H1 (cell line): ENCODE measurements at regions not wholly inside any gene's neighbourhood (a gene's known extent, or its start where the extent isn't known, plus 50 kb on each side); places are given as distances from the start of the nearest gene placed in this dataset.

Experiments used
- CBX5 ChIP-seq: fragments of 300-800, 300-1000 bp; sonication (generic); IDR thresholded peaks from 2 replicates; pipeline ENCODE4 v1.7.1; 2016; ENCODE audit warnings: antibody characterized with exemption, low read length, low read depth
- CBX8 ChIP-seq: fragments of 300-800, 300-1000 bp; sonication (generic); IDR thresholded peaks from 2 replicates; pipeline ENCODE4 v1.7.1; 2016; ENCODE audit warnings: low read depth, low read length, borderline replicate concordance
- CHD7 ChIP-seq: fragments of 300-600 bp; sonication (generic); IDR thresholded peaks from 2 replicates; pipeline ENCODE4 v1.7.1; 2012; ENCODE audit warnings: low read length, moderate library complexity, mild to moderate bottlenecking, inconsistent platforms; ENCODE audit not compliant: insufficient replicate concordance
- EP300 ChIP-seq, 2 experiments: IDR thresholded peaks; 1 replicate in 1 of 2; 2 replicates in 1 of 2; pipeline ENCODE4 v1.6.1; 2011 to 2012; ENCODE audit warnings: low read depth in 2 of 2, low read length in 2 of 2, mild to moderate bottlenecking in 2 of 2, borderline replicate concordance in 1 of 2, inconsistent platforms in 1 of 2, moderate library complexity in 1 of 2
- KDM5A ChIP-seq: fragments of 200-600 bp; IDR thresholded peaks from 2 replicates; pipeline ENCODE4 v1.7.1; 2012; ENCODE audit warnings: mild to moderate bottlenecking, low read length, inconsistent platforms, mixed read lengths
- SIRT6 ChIP-seq: IDR thresholded peaks from one replicate; pipeline ENCODE4 v1.7.1; 2012; ENCODE audit warnings: low read length, inconsistent platforms
- SP1 ChIP-seq: IDR thresholded peaks from 2 replicates; pipeline ENCODE4 v1.6.1; 2011; ENCODE audit warnings: low read depth, low read length
- TAF1 ChIP-seq: IDR thresholded peaks from 2 replicates; pipeline ENCODE4 v1.6.1; 2011; ENCODE audit warnings: mild to moderate bottlenecking, low read depth, low read length
- TCF12 ChIP-seq: IDR thresholded peaks from 2 replicates; pipeline ENCODE4 v1.6.1; 2011; ENCODE audit warnings: low read depth, mild to moderate bottlenecking, low read length
- TF ChIP-seq, protein P1 (sequence below): IDR thresholded peaks from 2 replicates; pipeline ENCODE4 v1.6.1; 2012; ENCODE audit warnings: inconsistent platforms
- TF ChIP-seq, protein P2 (sequence below): IDR thresholded peaks from 2 replicates; pipeline ENCODE4 v1.6.1; 2011; ENCODE audit warnings: low read length, improper control_type of control experiment

GRCh38 chr3:87957575-87957974, 101.2 kb downstream of the CGGBP1 start (continued):
- TF ChIP-seq CHD7 = no peak
- TF ChIP-seq SP1 = no peak
- TF ChIP-seq KDM5A = no peak
- TF ChIP-seq CBX5 = no peak
- no peak for TF ChIP-seq TAF1
- no peak for TF ChIP-seq EP300 (IDR thresholded peaks at IDR 0.05; ENCODE audit: borderline replicate concordance in 1 of 2, low read depth in 2 of 2, low read length in 2 of 2)
- no peak for TF ChIP-seq TCF12
- TF ChIP-seq, protein P1, sequence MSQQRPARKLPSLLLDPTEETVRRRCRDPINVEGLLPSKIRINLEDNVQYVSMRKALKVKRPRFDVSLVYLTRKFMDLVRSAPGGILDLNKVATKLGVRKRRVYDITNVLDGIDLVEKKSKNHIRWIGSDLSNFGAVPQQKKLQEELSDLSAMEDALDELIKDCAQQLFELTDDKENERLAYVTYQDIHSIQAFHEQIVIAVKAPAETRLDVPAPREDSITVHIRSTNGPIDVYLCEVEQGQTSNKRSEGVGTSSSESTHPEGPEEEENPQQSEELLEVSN = no peak
- no peak for TF ChIP-seq SIRT6
- TF ChIP-seq, protein P2, sequence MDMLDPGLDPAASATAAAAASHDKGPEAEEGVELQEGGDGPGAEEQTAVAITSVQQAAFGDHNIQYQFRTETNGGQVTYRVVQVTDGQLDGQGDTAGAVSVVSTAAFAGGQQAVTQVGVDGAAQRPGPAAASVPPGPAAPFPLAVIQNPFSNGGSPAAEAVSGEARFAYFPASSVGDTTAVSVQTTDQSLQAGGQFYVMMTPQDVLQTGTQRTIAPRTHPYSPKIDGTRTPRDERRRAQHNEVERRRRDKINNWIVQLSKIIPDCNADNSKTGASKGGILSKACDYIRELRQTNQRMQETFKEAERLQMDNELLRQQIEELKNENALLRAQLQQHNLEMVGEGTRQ = no peak
- no peak for TF ChIP-seq CBX8
